ENCODE measurements at regions not wholly inside any gene's neighbourhood (a gene's known extent, or its start where the extent isn't known, plus 50 kb on each side); places are given as distances from the start of the nearest gene placed in this dataset.

- CTCF ChIA-PET: no interaction called here
- BruUV-seq (replicated peaks): no TSS peak
- POLR2A ChIA-PET (ENCODE audit: low non-redundant PET): no interaction called here
- TF ChIP-seq, protein P1, sequence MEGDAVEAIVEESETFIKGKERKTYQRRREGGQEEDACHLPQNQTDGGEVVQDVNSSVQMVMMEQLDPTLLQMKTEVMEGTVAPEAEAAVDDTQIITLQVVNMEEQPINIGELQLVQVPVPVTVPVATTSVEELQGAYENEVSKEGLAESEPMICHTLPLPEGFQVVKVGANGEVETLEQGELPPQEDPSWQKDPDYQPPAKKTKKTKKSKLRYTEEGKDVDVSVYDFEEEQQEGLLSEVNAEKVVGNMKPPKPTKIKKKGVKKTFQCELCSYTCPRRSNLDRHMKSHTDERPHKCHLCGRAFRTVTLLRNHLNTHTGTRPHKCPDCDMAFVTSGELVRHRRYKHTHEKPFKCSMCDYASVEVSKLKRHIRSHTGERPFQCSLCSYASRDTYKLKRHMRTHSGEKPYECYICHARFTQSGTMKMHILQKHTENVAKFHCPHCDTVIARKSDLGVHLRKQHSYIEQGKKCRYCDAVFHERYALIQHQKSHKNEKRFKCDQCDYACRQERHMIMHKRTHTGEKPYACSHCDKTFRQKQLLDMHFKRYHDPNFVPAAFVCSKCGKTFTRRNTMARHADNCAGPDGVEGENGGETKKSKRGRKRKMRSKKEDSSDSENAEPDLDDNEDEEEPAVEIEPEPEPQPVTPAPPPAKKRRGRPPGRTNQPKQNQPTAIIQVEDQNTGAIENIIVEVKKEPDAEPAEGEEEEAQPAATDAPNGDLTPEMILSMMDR (conservative IDR thresholded peaks at IDR 0.05; ENCODE audit: low read depth, low read length): no peak
- no peak for TF ChIP-seq EZH2 (IDR thresholded peaks at IDR 0.05; ENCODE audit: borderline replicate concordance, low read depth, low read length, poor library complexity, severe bottlenecking)
- Histone ChIP-seq H3K9me3 (ENCODE audit: low read depth, low read length, poor library complexity, severe bottlenecking) (no peaks in the 10 kb centered on the region), H3K4me1 (ENCODE audit: insufficient read depth, low read length, poor library complexity, severe bottlenecking) (no peaks in the 10 kb centered on the region), H3K4me3 (ENCODE audit: low read depth, low read length, poor library complexity, severe bottlenecking) (no peak overlapping the region), H3K27me3 (replicated peaks; ENCODE audit: insufficient read depth, low read depth, low read length, poor library complexity) (no peaks in the 10 kb centered on the region), H3K27ac (ENCODE audit: low read depth, low read length, poor library complexity, severe bottlenecking) (no peak overlapping the region), H3K36me3 (ENCODE audit: insufficient read depth, low read length, poor library complexity, severe bottlenecking) (no peaks in the 10 kb centered on the region)
- no peak for DNase-seq (ENCODE audit: low spot score)
- intact Hi-C loops (cut with micrococcal nuclease; ENCODE audit: unreplicated experiment): no loop called here
Observed at GRCh38 chr17:72445055-72445991, 324.5 kb downstream of the SOX9 start.

- no peak for DNase-seq (ENCODE audit: low spot score)
- TF ChIP-seq EZH2 (IDR thresholded peaks at IDR 0.05; ENCODE audit: borderline replicate concordance, low read depth, low read length, poor library complexity, severe bottlenecking): no peak
- TF ChIP-seq, protein P1 (conservative IDR thresholded peaks at IDR 0.05; ENCODE audit: low read depth, low read length): no peak
- Histone ChIP-seq H3K4me3 (ENCODE audit: low read depth, low read length, poor library complexity, severe bottlenecking) (no peak overlapping the region), H3K27me3 (replicated peaks; ENCODE audit: insufficient read depth, low read depth, low read length, poor library complexity) (no peaks in the 10 kb centered on the region), H3K4me1 (ENCODE audit: insufficient read depth, low read length, poor library complexity, severe bottlenecking) (no peaks in the 10 kb centered on the region), H3K9me3 (ENCODE audit: low read depth, low read length, poor library complexity, severe bottlenecking) (no peaks in the 10 kb centered on the region), H3K27ac (ENCODE audit: low read depth, low read length, poor library complexity, severe bottlenecking) (no peak overlapping the region), H3K36me3 (ENCODE audit: insufficient read depth, low read length, poor library complexity, severe bottlenecking) (no peaks in the 10 kb centered on the region)
- intact Hi-C loops (cut with micrococcal nuclease; ENCODE audit: unreplicated experiment): no loop called here
- ChIA-PET CTCF (no interaction called here), POLR2A (ENCODE audit: low non-redundant PET) (no interaction called here)
- no TSS peak for BruUV-seq (replicated peaks)
Observed at GRCh38 chr17:72446118-72446517, 325.3 kb downstream of the SOX9 start.

DNA sequence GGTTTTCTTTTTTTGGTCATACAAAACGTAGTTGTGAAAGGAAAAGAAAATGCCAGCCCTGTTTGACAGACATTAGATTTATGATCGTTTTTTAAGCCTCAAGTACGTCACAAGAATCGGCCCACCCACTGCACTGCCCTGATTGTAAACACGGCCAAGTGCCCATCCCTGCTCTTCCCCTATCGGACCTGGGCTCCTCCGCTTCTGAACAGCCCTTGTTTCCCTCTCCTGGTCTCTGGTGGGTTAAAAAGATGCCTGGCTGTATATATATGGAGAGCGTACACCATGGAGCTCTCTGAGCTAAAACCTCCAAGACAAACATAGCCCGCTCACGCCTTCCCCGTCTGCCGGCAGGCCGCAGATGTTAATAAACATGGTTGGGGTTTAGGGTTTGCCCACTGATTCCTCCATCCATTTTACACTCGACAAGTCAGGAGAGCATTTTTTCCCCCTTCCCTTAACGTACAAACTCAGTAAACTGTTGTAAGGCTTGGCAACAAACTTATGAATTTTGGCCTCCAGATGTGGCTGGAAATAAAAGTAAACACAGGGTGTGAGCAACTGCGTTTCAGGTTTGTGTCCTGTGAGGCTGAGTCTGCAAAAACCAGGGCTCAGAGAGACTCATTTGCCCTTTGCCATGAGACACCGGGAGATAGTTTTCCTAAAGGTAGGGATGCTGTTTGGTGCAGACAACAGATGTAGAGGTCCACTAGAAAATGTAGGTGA is 325.9 kb downstream of the SOX9 start:
- intact Hi-C loops (cut with micrococcal nuclease; ENCODE audit: unreplicated experiment): no loop called here
- CTCF ChIA-PET: no interaction called here
- Histone ChIP-seq H3K27me3 (replicated peaks; ENCODE audit: insufficient read depth, low read depth, low read length, poor library complexity) (no peaks in the 10 kb centered on the region), H3K36me3 (ENCODE audit: insufficient read depth, low read length, poor library complexity, severe bottlenecking) (no peaks in the 10 kb centered on the region), H3K4me1 (ENCODE audit: insufficient read depth, low read length, poor library complexity, severe bottlenecking) (no peaks in the 10 kb centered on the region), H3K4me3 (ENCODE audit: low read depth, low read length, poor library complexity, severe bottlenecking) (no peak overlapping the region), H3K9me3 (ENCODE audit: low read depth, low read length, poor library complexity, severe bottlenecking) (no peaks in the 10 kb centered on the region), H3K27ac (ENCODE audit: low read depth, low read length, poor library complexity, severe bottlenecking) (no peak overlapping the region)
- no peak for DNase-seq (ENCODE audit: low spot score)
- POLR2A ChIA-PET (ENCODE audit: low non-redundant PET): interaction anchor here (0.5 kb wide), 1 partner anchor 326 kb away, joined by 5 read pairs; the partner anchor contains the start of gene SOX9
- TF ChIP-seq, protein P1 (conservative IDR thresholded peaks at IDR 0.05; ENCODE audit: low read depth, low read length): no peak
- no peak for TF ChIP-seq EZH2 (IDR thresholded peaks at IDR 0.05; ENCODE audit: borderline replicate concordance, low read depth, low read length, poor library complexity, severe bottlenecking)
- BruUV-seq (replicated peaks): no TSS peak

Data from A673 (cell line).